ENCODE measurements at regions not wholly inside any gene's neighbourhood (a gene's known extent, or its start where the extent isn't known, plus 50 kb on each side); places are given as distances from the start of the nearest gene placed in this dataset.

DNA sequence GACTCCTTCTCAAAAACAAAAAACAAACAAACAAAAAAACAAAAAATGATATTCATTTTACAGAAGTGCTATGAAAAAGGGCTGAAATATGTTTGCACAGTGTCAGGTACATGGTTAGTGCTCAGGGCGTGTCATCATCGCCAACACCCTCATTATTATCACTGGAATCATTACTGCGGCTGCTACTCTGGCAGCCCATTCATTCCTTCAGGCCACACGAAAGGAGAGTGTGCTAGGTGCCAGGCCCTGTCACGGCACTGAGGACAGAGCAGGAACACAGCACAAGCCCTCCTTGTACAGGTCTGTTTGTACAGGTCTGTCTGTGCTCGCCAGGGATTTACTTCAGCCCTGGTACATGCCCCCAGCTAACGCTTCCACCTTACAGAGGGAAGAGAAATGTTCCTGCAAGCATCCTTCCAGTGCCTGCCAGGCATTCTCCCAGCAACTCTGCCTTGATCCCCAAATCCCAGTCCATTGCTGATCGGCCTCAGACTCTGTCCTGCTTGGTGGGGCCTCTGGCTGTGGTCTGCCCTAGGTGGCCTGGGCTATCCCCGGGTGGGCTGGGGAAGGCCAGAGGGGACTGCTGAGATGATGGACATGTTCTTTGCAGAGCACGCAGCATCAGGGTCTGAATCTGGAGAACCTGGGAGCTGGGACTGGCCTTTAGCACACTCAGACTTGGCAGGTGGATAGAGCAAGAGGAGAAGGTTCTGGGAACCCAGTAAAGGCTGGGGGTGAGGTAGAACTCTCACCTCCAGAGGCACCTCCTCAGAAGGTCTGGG, 210.7 kb downstream of the URI1 start:
- TF ChIP-seq CTCF (IDR thresholded peaks at IDR 0.05): no peak
- TF ChIP-seq ZFX (IDR thresholded peaks at IDR 0.05; ENCODE audit: borderline replicate concordance): no peak
